Colonic mucosa (tissue), 4 donors: ENCODE measurements at regions not wholly inside any gene's neighbourhood (a gene's known extent, or its start where the extent isn't known, plus 50 kb on each side); places are given as distances from the start of the nearest gene placed in this dataset.

Experiments used
- DNase-seq: peaks from one replicate; pipeline ENCODE4 v3.0.0-alpha.2; 2020
- H3K27ac ChIP-seq: fragments of 200-600 bp; one replicate; pipeline ENCODE4 v1.8.0; 2021
- H3K27me3 ChIP-seq: fragments of 200-600 bp; one replicate; pipeline ENCODE4 v1.8.0; 2021
- H3K36me3 ChIP-seq: fragments of 200-600 bp; one replicate; pipeline ENCODE4 v1.8.0; 2021
- H3K4me1 ChIP-seq: fragments of 200-600 bp; one replicate; pipeline ENCODE4 v1.8.0; 2021; ENCODE audit warnings: mild to moderate bottlenecking
- H3K4me3 ChIP-seq: fragments of 200-600 bp; one replicate; pipeline ENCODE4 v1.8.0; 2021
- H3K9ac ChIP-seq, 2 donors: one replicate each; pipeline ENCODE4 v1.7.0; 2013; ENCODE audit warnings: control low read depth in 2 of 2, low read depth in 2 of 2, low read length in 2 of 2
- H3K9me3 ChIP-seq: fragments of 200-600 bp; one replicate; pipeline ENCODE4 v1.8.0; 2021
- CTCF ChIP-seq: fragments of 200-600 bp; IDR thresholded peaks from one replicate; pipeline ENCODE4 v1.8.0; 2022; ENCODE audit warnings: antibody characterized with exemption, mild to moderate bottlenecking
- intact Hi-C: fragments of 100-400 bp; cut with DNase I; formaldehyde crosslinking; loops from one replicate; pipeline ENCODE4 v1.14.1; 2022
- donor health status: healthy.
- donor health status: DM: no; HTN: no; CAD: no.
- donor health status: DM: no; HTN: no; CAD: no.

GRCh38 chr4:14768449-14768848, 233.8 kb upstream of the CPEB2 start:
- DNase-seq, result no peak
- H3K27ac ChIP-seq, result no peak overlapping the region
- H3K4me1 ChIP-seq, result no peaks in the 10 kb centered on the region
- H3K4me3 ChIP-seq, result no peak overlapping the region
- TF ChIP-seq CTCF, result no peak
- intact Hi-C loops, result no loop called here
- H3K27me3 ChIP-seq, result no peaks in the 10 kb centered on the region
- H3K9ac ChIP-seq, result no peak overlapping the region
- H3K36me3 ChIP-seq, result no peaks in the 10 kb centered on the region
- no peaks in the 10 kb centered on the region for H3K9me3 ChIP-seq

GRCh38 chr4:14769993-14770392, 232.3 kb upstream of the CPEB2 start:
- TF ChIP-seq CTCF, result no peak
- no peaks in the 10 kb centered on the region for H3K4me1 ChIP-seq
- no peak overlapping the region for H3K9ac ChIP-seq
- H3K27me3 ChIP-seq, result no peaks in the 10 kb centered on the region
- H3K27ac ChIP-seq, result no peak overlapping the region
- H3K4me3 ChIP-seq, result no peak overlapping the region
- H3K36me3 ChIP-seq, result no peaks in the 10 kb centered on the region
- intact Hi-C loops, result no loop called here
- H3K9me3 ChIP-seq, result no peaks in the 10 kb centered on the region
- DNase-seq, result no peak

- H3K9me3 ChIP-seq, result no peaks in the 10 kb centered on the region
- no peak for DNase-seq
- H3K27me3 ChIP-seq, result no peaks in the 10 kb centered on the region
- H3K4me3 ChIP-seq, result no peak overlapping the region
- TF ChIP-seq CTCF, result no peak
- no peaks in the 10 kb centered on the region for H3K4me1 ChIP-seq
- no peak overlapping the region for H3K27ac ChIP-seq
- H3K36me3 ChIP-seq, result no peaks in the 10 kb centered on the region
- intact Hi-C loops, result no loop called here
- no peak overlapping the region for H3K9ac ChIP-seq
Measured at GRCh38 chr4:14771094-14771493, 231.2 kb upstream of the CPEB2 start.

GRCh38 chr4:14771504-14772175, 230.6 kb upstream of the CPEB2 start:
- H3K9ac ChIP-seq, result no peak overlapping the region
- no peaks in the 10 kb centered on the region for H3K27me3 ChIP-seq
- H3K9me3 ChIP-seq, result no peaks in the 10 kb centered on the region
- no peak for TF ChIP-seq CTCF
- intact Hi-C loops, result no loop called here
- DNase-seq, result no peak
- H3K4me3 ChIP-seq, result no peak overlapping the region
- no peaks in the 10 kb centered on the region for H3K4me1 ChIP-seq
- H3K27ac ChIP-seq, result no peak overlapping the region
- H3K36me3 ChIP-seq, result no peaks in the 10 kb centered on the region

- H3K27ac ChIP-seq, result no peak overlapping the region
- no peaks in the 10 kb centered on the region for H3K27me3 ChIP-seq
- no peaks in the 10 kb centered on the region for H3K36me3 ChIP-seq
- H3K4me1 ChIP-seq, result no peaks in the 10 kb centered on the region
- no peak for DNase-seq
- no peak overlapping the region for H3K4me3 ChIP-seq
- intact Hi-C loops, result no loop called here
- H3K9ac ChIP-seq, result no peak overlapping the region
- no peak for TF ChIP-seq CTCF
- H3K9me3 ChIP-seq, result no peaks in the 10 kb centered on the region
Measured at GRCh38 chr4:14772388-14772787, 229.9 kb upstream of the CPEB2 start.
